OCI-LY1 (cell line): ENCODE measurements at regions not wholly inside any gene's neighbourhood (a gene's known extent, or its start where the extent isn't known, plus 50 kb on each side); places are given as distances from the start of the nearest gene placed in this dataset.

ENCODE experiments used
- H2AFZ ChIP-seq: fragments of 200-600 bp; sonication (generic), shearing (Covaris generic); 2 replicates; pipeline ENCODE4 v1.6.0; 2014; ENCODE audit warnings: antibody characterized with exemption, mild to moderate bottlenecking, low read length
- H3F3A ChIP-seq: fragments of 200-600 bp; sonication (generic), shearing (Covaris generic); 2 replicates; pipeline ENCODE4 v1.6.0; 2014; ENCODE audit warnings: mild to moderate bottlenecking, antibody characterized with exemption, low read length, moderate library complexity; ENCODE audit not compliant: insufficient read depth
- H3K27ac ChIP-seq: fragments of 200-600 bp; sonication (generic); 2 replicates; pipeline ENCODE4 v1.5.1; 2014; ENCODE audit warnings: low read length, mixed run types, mild to moderate bottlenecking, low read depth; ENCODE audit not compliant: poor library complexity, severe bottlenecking
- H3K27me3 ChIP-seq: fragments of 200-600 bp; sonication (generic); 2 replicates; pipeline ENCODE4 v1.6.0; 2014; ENCODE audit warnings: antibody characterized with exemption, mild to moderate bottlenecking, low read length, moderate library complexity; ENCODE audit not compliant: insufficient read depth
- H3K36me3 ChIP-seq: fragments of 200-600 bp; sonication (generic); 2 replicates; pipeline ENCODE4 v1.6.1; 2014; ENCODE audit warnings: mild to moderate bottlenecking, antibody characterized with exemption, low read length, moderate library complexity, mixed read lengths; ENCODE audit not compliant: insufficient read depth
- H3K4me1 ChIP-seq: fragments of 200-600 bp; sonication (generic); 2 replicates; pipeline ENCODE4 v1.5.1; 2014; ENCODE audit warnings: mild to moderate bottlenecking, low read length, moderate library complexity; ENCODE audit not compliant: insufficient read depth, severe bottlenecking
- H3K4me2 ChIP-seq: fragments of 200-600 bp; sonication (generic), shearing (Covaris generic); 2 replicates; pipeline ENCODE4 v1.6.1; 2014; ENCODE audit warnings: low read length
- H3K4me3 ChIP-seq: fragments of 200-600 bp; sonication (generic); 2 replicates; pipeline ENCODE4 v1.5.1; 2014; ENCODE audit warnings: low read length, low read depth, mild to moderate bottlenecking, mixed read lengths; ENCODE audit not compliant: poor library complexity, severe bottlenecking
- H3K79me2 ChIP-seq: fragments of 200-600 bp; shearing (Covaris generic); 2 replicates; pipeline ENCODE4 v1.6.1; 2016; ENCODE audit warnings: mixed run types, low read length, mixed read lengths; ENCODE audit not compliant: insufficient read depth
- H3K9ac ChIP-seq: fragments of 200-600 bp; sonication (generic), shearing (Covaris generic); 2 replicates; pipeline ENCODE4 v1.6.1; 2014; ENCODE audit warnings: mild to moderate bottlenecking, low read length, mixed read lengths
- H3K9me2 ChIP-seq: fragments of 200-600 bp; sonication (generic), shearing (Covaris generic); 2 replicates; pipeline ENCODE4 v1.6.1; 2014; ENCODE audit warnings: low read depth, mild to moderate bottlenecking, low read length, mixed read lengths
- H3K9me3 ChIP-seq: fragments of 200-600 bp; shearing (Covaris generic); 2 replicates; pipeline ENCODE4 v1.6.1; 2014; ENCODE audit warnings: low read length, mixed read lengths
- H4K20me1 ChIP-seq: fragments of 200-600 bp; sonication (generic), shearing (Covaris generic); 2 replicates; pipeline ENCODE4 v1.6.0; 2016; ENCODE audit warnings: mild to moderate bottlenecking, low read length; ENCODE audit not compliant: insufficient read depth
- CTCF ChIP-seq: fragments of 200-600 bp; sonication (generic), shearing (Covaris generic); IDR thresholded peaks from 2 replicates; pipeline ENCODE4 v1.5.1; 2017; ENCODE audit warnings: mild to moderate bottlenecking, antibody characterized with exemption, low read length, moderate library complexity, mixed read lengths
- EZH2 ChIP-seq: fragments of 200-600 bp; sonication (generic), shearing (Covaris generic); IDR thresholded peaks from 2 replicates; pipeline ENCODE4 v1.8.0; 2017; ENCODE audit warnings: borderline replicate concordance, mixed run types, mild to moderate bottlenecking, antibody characterized with exemption, low read length, moderate library complexity, mixed read lengths

- H3K9ac ChIP-seq, result no peak overlapping the region
- no peaks in the 10 kb centered on the region for H3K36me3 ChIP-seq
- H2AFZ ChIP-seq, result no peak overlapping the region
- H3K9me2 ChIP-seq, result no peaks in the 10 kb centered on the region
- no peaks in the 10 kb centered on the region for H3K79me2 ChIP-seq
- no peaks in the 10 kb centered on the region for H4K20me1 ChIP-seq
- no peaks in the 10 kb centered on the region for H3F3A ChIP-seq
- no peak overlapping the region for H3K4me2 ChIP-seq
- no peak for TF ChIP-seq CTCF
- TF ChIP-seq EZH2, result no peak
- H3K9me3 ChIP-seq, result no peaks in the 10 kb centered on the region
- no peaks in the 10 kb centered on the region for H3K27me3 ChIP-seq
- H3K27ac ChIP-seq, result no peak overlapping the region
- H3K4me1 ChIP-seq, result peaks cover 18% of the 10 kb centered on the region
- no peak overlapping the region for H3K4me3 ChIP-seq
Observed at GRCh38 chr5:56464935-56465768, 232.0 kb upstream of the ANKRD55 start.

DNA sequence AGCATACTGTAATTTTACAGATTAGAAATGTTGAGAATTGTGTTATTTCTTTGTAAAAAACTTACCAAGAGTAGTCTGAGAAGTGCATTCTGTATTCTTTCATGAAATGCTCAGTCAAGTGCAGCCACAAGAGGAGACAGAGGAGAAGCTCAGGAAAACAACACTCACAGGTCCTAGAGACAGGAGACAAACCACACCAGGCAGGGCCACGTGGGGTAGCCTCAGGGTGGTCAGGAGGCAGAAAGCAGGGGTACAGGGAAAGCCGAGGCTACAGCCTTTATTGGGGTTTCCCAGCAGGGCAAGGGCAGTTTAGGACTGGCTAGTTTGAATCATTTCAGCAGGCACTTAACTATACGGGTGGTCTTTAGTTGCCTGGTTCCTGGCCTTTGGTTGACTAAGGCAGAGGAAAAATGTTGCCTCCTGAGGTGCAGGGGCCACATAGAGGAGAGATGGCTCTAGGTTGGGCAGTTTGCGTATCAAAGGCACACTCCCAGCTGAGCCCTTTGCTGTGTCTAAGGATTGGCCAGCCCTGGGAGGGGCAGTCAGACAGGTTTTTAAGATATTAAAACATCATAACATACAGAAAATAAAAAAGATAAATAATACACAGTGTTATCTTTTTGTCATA, 230.9 kb upstream of the ANKRD55 start:
- TF ChIP-seq EZH2 (no peak), CTCF (no peak)
- Histone ChIP-seq H2AFZ (no peak overlapping the region), H3K27me3 (no peaks in the 10 kb centered on the region), H3K27ac (no peak overlapping the region), H3K9me3 (no peaks in the 10 kb centered on the region), H4K20me1 (no peaks in the 10 kb centered on the region), H3K79me2 (no peaks in the 10 kb centered on the region), H3K4me1 (peaks cover 18% of the 10 kb centered on the region), H3K9me2 (no peaks in the 10 kb centered on the region), H3K9ac (no peak overlapping the region), H3K36me3 (no peaks in the 10 kb centered on the region), H3K4me2 (no peak overlapping the region), H3K4me3 (no peak overlapping the region), H3F3A (no peaks in the 10 kb centered on the region)

- Histone ChIP-seq H3K4me3 (no peak overlapping the region), H3K9me3 (no peaks in the 10 kb centered on the region), H3K27me3 (no peaks in the 10 kb centered on the region), H3K27ac (no peak overlapping the region), H2AFZ (no peak overlapping the region), H4K20me1 (no peaks in the 10 kb centered on the region), H3K9ac (no peak overlapping the region), H3K79me2 (no peaks in the 10 kb centered on the region), H3F3A (no peaks in the 10 kb centered on the region), H3K4me1 (peaks cover 18% of the 10 kb centered on the region), H3K36me3 (no peaks in the 10 kb centered on the region), H3K4me2 (no peak overlapping the region), H3K9me2 (no peaks in the 10 kb centered on the region)
- TF ChIP-seq CTCF (no peak), EZH2 (no peak)
Observed at GRCh38 chr5:56461584-56461983, 228.5 kb upstream of the ANKRD55 start.
